NCI-H2196 treated with DMSO at 0.1 percent for 48 hours (cell line): ENCODE measurements at regions not wholly inside any gene's neighbourhood (a gene's known extent, or its start where the extent isn't known, plus 50 kb on each side); places are given as distances from the start of the nearest gene placed in this dataset.

Source experiments
- DNase-seq: peaks from one replicate; lab custom pipeline; 2025; ENCODE audit not compliant: unreplicated experiment; lab: John Stamatoyannopoulos, UW

GRCh38 chr1:232484856-232485255 lies 145.1 kb downstream of the SIPA1L2 start:
- DNase-seq = no peak

- DNase-seq = no peak
Observed at GRCh38 chr1:232483826-232484225, 146.1 kb downstream of the SIPA1L2 start.

GRCh38 chr1:232481091-232481490 lies 148.8 kb downstream of the SIPA1L2 start:
- no peak for DNase-seq

GRCh38 chr1:232477728-232478127 lies 152.2 kb downstream of the SIPA1L2 start:
- no peak for DNase-seq

- no peak for DNase-seq
Observed at GRCh38 chr1:232476538-232476950, 153.4 kb downstream of the SIPA1L2 start.

GRCh38 chr1:232474826-232475225 lies 155.1 kb downstream of the SIPA1L2 start:
- DNase-seq = no peak

- DNase-seq = no peak
Observed at GRCh38 chr1:232473900-232474299, 156.0 kb downstream of the SIPA1L2 start.

GRCh38 chr1:232473324-232473723 lies 156.6 kb downstream of the SIPA1L2 start:
- no peak for DNase-seq

GRCh38 chr1:232472485-232473041 lies 157.4 kb downstream of the SIPA1L2 start:
- DNase-seq = no peak

GRCh38 chr1:232471250-232471649 lies 158.7 kb downstream of the SIPA1L2 start:
- DNase-seq = no peak

- no peak for DNase-seq
Observed at GRCh38 chr1:232470711-232471110, 159.2 kb downstream of the SIPA1L2 start.

GRCh38 chr1:232468249-232468648 lies 161.7 kb downstream of the SIPA1L2 start:
- no peak for DNase-seq

- DNase-seq = no peak
Observed at GRCh38 chr1:232467073-232467760, 162.7 kb downstream of the SIPA1L2 start.

- DNase-seq = no peak
Observed at GRCh38 chr1:232464325-232464724, 165.6 kb downstream of the SIPA1L2 start.

- DNase-seq = no peak
Observed at GRCh38 chr1:232463225-232463624, 166.7 kb downstream of the SIPA1L2 start.

- no peak for DNase-seq
Observed at GRCh38 chr1:232462213-232462612, 167.7 kb downstream of the SIPA1L2 start.

- DNase-seq = no peak
Observed at GRCh38 chr1:232459826-232460225, 170.1 kb downstream of the SIPA1L2 start.

GRCh38 chr1:232459087-232459486 lies 170.8 kb downstream of the SIPA1L2 start:
- DNase-seq = no peak

- DNase-seq = no peak
Observed at GRCh38 chr1:232457595-232457994, 172.3 kb downstream of the SIPA1L2 start.

GRCh38 chr1:232456714-232457113 lies 173.2 kb downstream of the SIPA1L2 start:
- no peak for DNase-seq

- no peak for DNase-seq
Observed at GRCh38 chr1:232454227-232454886, 175.6 kb downstream of the SIPA1L2 start.

- no peak for DNase-seq
Observed at GRCh38 chr1:232452736-232453440, 177.0 kb downstream of the SIPA1L2 start.
